Activated naive CD4-positive, alpha-beta T cell (primary cell): ENCODE measurements at regions not wholly inside any gene's neighbourhood (a gene's known extent, or its start where the extent isn't known, plus 50 kb on each side); places are given as distances from the start of the nearest gene placed in this dataset.
"Not testable (repeated sequence)": the region's sequence is repeated elsewhere in the genome, so short reads cannot be mapped to it uniquely, and the experiment has no call there.

Experiments used
- DNase-seq, 4 experiments: peaks; one replicate each; lab custom pipeline; 2025; lab: John Stamatoyannopoulos, UW

DNA sequence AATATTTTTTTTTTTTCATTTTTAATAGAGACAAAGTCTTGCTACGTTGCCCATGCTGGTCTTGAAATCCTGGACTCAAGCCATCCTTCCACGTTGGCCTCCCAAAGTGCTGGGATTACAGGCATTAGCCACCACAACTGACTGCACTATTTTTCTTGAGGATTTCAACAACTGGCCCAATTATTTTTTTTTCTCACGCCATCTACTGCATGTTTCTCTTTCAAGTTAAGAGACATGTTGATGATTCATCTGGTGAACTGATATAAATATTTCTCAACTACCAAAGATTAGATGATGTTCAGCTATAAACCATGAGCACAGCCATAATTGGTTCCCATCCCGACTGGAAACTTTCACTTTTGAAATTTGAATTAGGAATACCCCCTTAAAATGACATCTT is 688.4 kb upstream of the SYT4 start:
- no peak for DNase-seq

DNA sequence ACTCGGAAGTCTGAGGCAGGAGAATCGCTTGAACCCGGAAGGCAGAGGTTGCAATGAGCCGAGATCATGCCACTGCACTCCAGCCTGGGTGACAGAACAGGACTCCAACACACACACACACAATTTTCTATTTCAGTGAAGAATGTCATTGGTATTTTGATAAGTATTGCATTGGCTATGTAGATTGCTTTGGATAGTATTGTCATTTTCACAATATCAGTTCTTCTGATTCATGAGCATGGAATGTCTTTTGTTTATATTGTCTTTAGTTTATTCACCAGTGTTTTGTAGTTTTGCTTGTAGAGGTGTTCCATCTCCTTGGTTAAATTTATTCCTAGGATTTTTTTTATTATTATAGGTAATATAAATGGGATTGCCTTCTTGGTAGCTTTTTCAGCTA is 693.4 kb upstream of the SYT4 start:
- no peak for DNase-seq

DNA sequence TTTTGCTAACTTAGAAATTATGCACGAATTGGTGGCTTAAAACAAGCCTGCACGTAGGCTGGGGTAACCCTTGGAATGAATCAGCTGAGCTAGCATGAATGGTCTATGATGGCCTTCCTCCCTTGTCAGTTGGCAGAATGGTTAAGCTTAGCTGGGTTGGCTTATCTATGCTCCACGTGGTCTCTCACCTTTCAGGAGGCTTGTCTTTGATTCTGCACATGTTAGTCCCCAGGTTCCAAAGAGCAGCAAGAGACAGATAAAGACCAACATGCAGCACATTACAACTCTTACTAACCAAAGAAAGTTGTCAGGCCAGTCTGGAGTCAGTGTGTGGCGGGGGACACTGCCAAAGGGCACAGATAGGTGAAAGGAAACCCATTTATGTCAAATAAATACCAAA is 700.9 kb upstream of the SYT4 start:
- DNase-seq = no peak

GRCh38 chr18:43982582-43982981 is 698.1 kb upstream of the SETBP1 start:
- DNase-seq = no peak

GRCh38 chr18:43987061-43987460 is 693.6 kb upstream of the SETBP1 start:
- DNase-seq = not testable (repeated sequence)

GRCh38 chr18:43992741-43993140 is 687.9 kb upstream of the SETBP1 start:
- no peak for DNase-seq

DNA sequence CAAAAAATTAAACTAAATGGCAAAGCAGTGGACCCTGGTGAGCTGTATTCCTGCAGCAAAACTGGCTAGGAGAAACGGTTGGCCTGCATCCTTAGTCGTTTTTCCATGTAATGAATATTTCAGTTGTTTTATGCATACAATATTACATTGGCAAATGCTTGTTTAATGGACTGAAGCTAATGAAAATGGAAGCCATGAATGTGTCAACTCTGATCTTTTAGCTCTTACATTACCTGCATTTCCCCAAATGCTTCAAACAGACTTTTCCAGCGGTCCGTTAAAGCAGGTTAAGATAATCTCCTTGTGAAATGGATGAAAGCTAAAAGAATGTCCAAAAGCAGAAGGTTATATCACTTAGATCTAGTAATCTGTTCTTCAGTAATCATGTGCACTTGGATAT is 686.3 kb upstream of the SETBP1 start:
- DNase-seq = no peak

DNA sequence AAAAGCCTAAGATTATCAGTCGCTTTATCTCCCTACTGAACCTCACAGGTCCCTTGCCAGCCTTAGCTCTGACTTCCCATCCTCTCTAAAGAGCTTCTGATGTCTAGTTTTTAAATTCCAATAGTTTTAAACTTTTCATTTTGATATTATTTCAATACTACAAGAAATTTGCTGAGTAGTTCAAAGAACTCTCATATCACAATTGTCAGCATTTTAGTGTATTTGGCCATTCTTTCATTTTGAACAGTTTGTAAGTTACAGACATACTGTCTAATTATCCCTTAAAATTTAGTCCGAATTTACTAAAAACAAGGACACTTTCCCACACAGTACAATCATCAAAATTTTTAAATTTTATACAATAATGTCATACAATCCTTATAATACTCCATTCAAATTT is 666.8 kb upstream of the SETBP1 start:
- no peak for DNase-seq

DNA sequence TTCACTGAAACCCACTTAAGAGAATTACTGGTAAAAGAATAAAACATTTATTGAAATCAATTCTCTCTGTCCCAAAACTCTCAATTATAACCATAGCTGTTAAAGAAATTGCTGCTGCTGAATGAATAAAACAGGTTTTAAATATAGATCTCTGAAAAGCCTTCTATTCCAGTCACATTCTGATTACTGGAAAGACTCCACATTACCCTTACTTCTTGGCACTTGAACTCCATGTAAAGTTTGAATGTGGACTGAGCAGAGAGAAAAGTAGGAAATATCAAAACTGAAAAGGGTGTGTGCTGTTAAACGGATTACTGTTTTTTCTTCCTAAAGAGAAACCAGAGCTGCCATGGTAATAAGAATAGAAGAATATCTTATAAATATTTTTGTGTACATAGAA is 655.3 kb upstream of the SETBP1 start:
- no peak for DNase-seq

DNA sequence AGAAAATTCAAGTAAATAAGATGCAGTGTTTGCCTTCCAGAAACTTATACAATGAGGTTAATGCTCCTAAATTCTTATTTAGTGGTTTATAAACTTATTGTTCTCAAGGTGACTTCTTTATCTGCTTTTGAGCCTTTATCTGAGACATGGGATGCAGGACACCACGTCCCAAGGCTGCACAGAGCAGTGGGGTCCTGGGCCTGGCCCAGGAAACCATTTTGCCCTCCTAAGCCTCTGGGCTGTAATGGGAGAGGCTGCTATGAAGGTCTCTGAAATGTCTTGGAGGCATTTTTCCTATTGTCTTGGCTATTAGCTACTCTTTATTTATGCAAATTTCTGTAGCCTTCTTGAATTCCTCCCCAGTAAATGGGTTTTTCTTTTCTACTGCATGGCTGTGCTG is 652.6 kb upstream of the SETBP1 start:
- no peak for DNase-seq

DNA sequence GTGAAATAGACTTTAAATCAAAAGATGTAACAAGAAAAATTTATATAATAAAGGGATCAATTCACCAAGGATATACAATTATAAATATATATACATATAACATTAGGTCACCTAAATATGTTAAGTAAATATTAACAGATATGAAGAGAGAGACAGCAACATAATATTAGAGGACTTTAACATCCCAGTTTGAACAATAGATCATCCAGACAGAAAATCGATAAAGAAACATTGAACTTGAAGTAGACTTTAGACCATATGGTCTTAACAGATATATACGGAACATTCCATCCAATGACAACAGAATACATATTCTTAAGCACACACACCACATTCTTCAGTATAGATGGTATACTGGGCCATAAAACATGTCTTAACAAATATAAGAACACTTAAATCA is 649.6 kb upstream of the SETBP1 start:
- DNase-seq = no peak

GRCh38 chr18:44033144-44033701 is 647.5 kb upstream of the SETBP1 start:
- no peak for DNase-seq

DNA sequence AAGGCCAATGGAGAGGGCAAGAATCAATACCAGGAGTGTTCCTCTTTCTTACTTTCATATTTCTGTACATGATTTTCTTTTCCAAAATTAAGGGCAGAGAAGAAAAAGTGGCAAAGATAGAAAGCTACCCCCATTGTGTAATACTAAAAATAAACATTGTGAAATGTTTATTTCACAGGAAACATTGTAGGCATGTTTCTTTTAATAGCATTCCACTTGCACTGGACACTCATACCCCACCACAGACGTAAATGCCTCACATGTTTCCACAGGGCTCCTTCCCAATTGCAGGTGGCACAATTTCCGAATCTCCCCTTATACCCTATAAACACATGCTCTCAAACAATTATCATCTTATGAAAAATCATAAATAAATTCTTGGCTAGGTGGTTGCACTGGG is 645.1 kb upstream of the SETBP1 start:
- no peak for DNase-seq

DNA sequence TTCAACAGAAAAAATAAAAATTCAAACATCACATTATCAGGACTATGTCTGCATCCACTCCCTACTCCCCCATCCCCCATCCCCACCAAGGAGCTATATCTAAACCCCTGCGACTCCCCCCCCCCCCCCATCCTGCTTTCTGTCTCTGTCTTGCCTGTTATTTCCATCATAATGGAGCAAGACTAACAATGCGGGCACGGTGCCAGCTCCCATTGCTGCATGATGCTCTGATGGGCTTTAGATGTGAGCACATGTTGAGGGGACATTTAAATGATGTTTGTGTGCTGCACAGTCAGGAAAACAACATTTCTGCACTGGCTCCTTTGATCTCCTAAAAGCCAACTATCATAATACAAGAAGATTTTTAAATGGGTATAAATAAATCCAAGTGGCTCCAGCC is 644.2 kb upstream of the SETBP1 start:
- DNase-seq = no peak

- no peak for DNase-seq
These were observed 641.5 kb upstream of the SETBP1 start for GRCh38 chr18:44039216-44039615.

DNA sequence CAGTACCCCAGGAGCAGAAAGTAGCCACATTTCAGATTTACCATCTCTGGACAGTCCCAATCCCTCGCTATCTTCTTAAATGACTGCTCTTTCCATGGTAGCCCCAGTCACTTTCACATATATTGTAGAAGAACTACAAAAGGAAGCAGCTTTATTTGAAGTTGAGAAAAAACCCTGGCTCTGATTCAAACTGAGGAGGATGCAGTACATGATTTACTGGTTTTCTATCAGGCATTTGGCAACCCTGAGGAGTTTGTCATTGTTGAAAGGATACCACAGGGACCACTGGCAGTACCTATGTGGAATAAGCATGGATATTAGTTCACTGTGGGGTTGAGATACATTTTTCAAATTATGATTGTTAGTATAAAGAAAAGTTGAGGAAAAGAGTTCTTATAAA is 640.9 kb upstream of the SETBP1 start:
- no peak for DNase-seq

DNA sequence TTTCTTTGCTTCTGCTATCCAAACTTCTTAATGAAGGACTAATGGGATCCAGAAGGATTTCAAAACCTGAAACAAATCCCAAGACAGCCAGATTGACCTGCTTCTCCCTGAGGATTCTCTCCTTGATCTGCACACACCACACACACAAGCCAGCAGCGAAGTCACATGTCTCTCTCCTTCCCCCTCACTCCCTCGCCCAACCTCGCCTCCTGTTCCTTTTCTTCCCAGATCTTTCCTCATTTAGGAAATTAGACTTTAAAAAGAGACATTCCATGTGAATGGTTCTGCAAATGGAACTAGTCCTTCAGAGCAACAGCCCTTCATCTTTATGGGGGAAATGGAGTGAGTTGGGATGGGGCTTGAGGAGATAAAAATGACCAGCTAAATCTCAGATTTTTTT is 639.1 kb upstream of the SETBP1 start:
- DNase-seq = no peak

DNA sequence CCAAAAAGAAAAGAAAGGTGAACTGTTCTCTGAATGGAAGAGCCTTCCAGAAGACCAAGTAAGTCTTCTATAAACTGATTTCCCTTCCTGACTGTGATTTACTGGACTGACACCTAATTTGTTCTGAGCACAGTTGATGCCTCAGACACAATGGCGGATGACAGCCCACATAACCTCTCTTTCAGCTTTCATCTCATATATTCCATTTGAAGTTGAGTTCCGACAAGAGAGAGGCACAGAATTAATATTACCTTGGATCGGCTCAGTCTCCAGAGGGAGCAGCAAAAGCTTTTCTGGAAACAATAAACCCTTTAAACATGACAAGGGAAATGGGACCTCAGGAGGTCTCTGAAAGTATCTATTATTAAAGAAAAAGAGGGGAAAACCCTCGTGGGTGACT is 638.7 kb upstream of the SETBP1 start:
- no peak for DNase-seq

DNA sequence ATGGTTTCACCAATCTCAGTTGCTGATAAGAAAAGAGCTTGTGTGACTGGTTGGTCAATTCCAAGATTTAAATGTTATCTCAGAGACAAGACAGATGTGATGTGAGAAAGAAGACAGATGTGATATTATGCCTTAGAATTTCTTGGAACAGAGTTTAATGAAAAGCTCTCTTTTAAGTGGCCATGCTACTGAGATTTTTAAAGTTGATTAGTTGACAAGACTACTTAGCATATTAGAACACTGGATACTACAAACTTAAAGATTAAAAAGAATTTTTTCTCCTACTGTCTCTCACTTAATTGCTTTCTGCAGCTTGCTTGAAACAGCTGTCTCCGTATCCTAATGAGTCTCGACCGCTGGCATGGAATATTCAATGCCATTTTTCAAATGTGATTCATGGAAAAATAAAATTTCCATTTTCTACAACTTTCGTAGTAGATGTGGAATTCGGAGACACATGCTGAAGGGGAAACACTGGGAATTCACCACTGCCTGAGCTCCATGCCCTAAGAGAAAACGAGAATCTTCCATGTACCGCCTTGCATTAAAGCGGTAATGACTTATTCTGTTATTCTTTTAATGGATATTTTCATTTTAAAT is 634.2 kb upstream of the SETBP1 start:
- no peak for DNase-seq

- no peak for DNase-seq
These were observed 633.1 kb upstream of the SETBP1 start for GRCh38 chr18:44047585-44047984.

DNA sequence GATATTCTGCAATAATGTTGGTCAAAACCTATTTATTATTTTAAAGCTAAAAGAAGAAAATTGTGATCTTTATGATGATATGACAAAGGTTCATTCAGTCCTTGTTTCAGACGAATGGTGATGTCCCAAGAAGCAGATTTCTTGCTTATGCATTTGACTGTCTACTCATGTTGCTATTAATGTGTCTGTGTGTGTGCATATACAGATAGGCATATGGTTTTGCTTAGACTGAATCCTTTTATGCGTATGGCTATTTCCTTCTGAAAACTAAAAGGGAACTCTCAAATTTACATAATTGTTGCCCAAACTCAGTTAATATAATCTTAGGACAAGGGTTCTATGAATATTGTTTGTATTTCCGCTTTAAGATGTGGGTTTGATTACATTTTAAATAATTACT is 632.3 kb upstream of the SETBP1 start:
- DNase-seq = no peak

GRCh38 chr18:44048846-44049245 is 631.8 kb upstream of the SETBP1 start:
- no peak for DNase-seq

GRCh38 chr18:44051026-44051425 is 629.7 kb upstream of the SETBP1 start:
- DNase-seq = no peak

DNA sequence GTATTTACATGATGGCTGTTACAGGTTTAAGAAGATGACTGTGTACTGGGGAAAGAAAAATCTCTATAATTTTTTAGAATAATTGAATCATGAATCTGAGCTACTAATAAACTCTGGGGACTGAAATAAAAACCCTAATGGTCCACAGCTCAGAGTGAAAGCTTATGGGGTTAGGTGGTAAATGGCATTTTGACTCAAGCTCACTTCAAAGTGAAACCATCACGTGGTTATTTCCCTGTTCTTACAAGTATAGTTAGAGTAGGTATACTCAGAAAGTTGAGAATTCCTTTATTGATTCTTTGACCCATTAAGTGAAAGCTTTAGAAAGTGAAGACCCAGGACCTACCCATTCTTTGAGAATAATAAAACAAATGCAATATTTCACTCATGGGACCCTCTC is 626.2 kb upstream of the SETBP1 start:
- no peak for DNase-seq

DNA sequence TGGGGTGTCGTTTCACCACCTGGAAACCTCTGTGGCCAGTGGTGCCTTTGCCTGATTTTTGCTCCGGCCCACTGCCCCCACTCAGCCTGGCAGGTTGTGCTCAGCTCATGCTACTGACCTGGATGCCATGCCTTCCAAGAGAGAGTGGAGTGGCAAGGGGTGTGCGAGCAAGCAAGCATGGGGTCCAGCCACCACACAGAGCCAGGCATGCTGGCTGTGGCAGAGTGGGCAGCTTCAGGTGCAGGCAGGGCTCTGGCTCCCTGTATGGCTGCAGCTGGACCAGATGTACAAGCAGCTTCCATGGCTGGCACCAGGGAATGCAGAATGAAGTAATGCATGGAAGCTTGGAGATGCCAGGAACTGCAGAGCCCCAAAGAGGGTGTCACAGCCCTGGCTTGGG is 620.5 kb upstream of the SETBP1 start:
- no peak for DNase-seq
